Gastrocnemius medialis (tissue), 4 donors: ENCODE measurements at regions not wholly inside any gene's neighbourhood (a gene's known extent, or its start where the extent isn't known, plus 50 kb on each side); places are given as distances from the start of the nearest gene placed in this dataset.

Experiments
- ATAC-seq, 2 donors: fragments of 150-250 bp; one replicate each; pipeline ENCODE4 v1.9.1; 2016
- DNase-seq, 2 donors: peaks; one replicate each; pipeline ENCODE4 v3.0.0-alpha.2; 2019
- H3K27ac ChIP-seq, 4 donors: fragments of 200-600 bp; sonication (generic); 1 replicate in 1 of 4; 2 replicates in 3 of 4; pipeline ENCODE4 v1.5.1; 2016 to 2018; ENCODE audit warnings: mild to moderate bottlenecking in 2 of 4, moderate library complexity in 1 of 4
- H3K27me3 ChIP-seq, 3 donors: fragments of 200-600 bp; sonication (generic) in 2 of 3; 1 replicate in 1 of 3; 2 replicates in 2 of 3; pipeline versions ENCODE4 v1.5.1 to v1.6.0; 2016 to 2019; ENCODE audit warnings: mild to moderate bottlenecking in 1 of 3, moderate library complexity in 1 of 3
- H3K36me3 ChIP-seq, 2 donors: fragments of 200-600 bp; sonication (generic) in 1 of 2; one replicate each; pipeline ENCODE4 v1.5.1; 2017 to 2018
- H3K4me1 ChIP-seq, 2 donors: fragments of 200-600 bp; sonication (generic) in 1 of 2; one replicate each; pipeline ENCODE4 v1.5.1; 2016 to 2017; ENCODE audit warnings: mild to moderate bottlenecking in 2 of 2
- H3K4me3 ChIP-seq, 4 donors: fragments of 200-600 bp; sonication (generic) in 3 of 4; 1 replicate in 1 of 4; 2 replicates in 3 of 4; pipeline ENCODE4 v1.5.1; 2016 to 2019; ENCODE audit warnings: mild to moderate bottlenecking in 2 of 4
- H3K9me3 ChIP-seq, 3 donors: fragments of 200-600 bp; sonication (generic) in 2 of 3; 1 replicate in 1 of 3; 2 replicates in 2 of 3; pipeline ENCODE4 v1.5.1; 2016 to 2019
- CTCF ChIP-seq, 5 experiments: fragments of 450-650 bp in 3 of 5; fragments of 200-600 bp in 2 of 5; sonication (generic) in 2 of 5; IDR thresholded peaks in 4 of 5; conservative IDR thresholded peaks in 1 of 5; 1 replicate in 4 of 5; 2 replicates in 1 of 5; pipeline ENCODE4 v1.5.1; 2016 to 2019; ENCODE audit warnings: antibody characterized with exemption in 5 of 5, mild to moderate bottlenecking in 3 of 5, moderate library complexity in 3 of 5
- POLR2A ChIP-seq, 2 donors: fragments of 450-650 bp; IDR thresholded peaks; one replicate each; pipeline ENCODE4 v1.6.1; 2017; ENCODE audit warnings: antibody characterized with exemption in 2 of 2, mild to moderate bottlenecking in 2 of 2, moderate library complexity in 2 of 2
- in situ Hi-C, 4 donors: fragments of 200-750 bp; cut with MboI; loops; one replicate each; pipeline versions ENCODE4 v1.15.0 to v1.8.0; 2017; ENCODE audit warnings: low sequenced_read_pairs in 4 of 4
- intact Hi-C: fragments of 100-400 bp; cut with DNase I; formaldehyde crosslinking; loops from one replicate; pipeline ENCODE4 v1.15.1; 2023; ENCODE audit warnings: low total_unique reads

- Histone ChIP-seq H3K27me3 (no peaks in the 10 kb centered on the region), H3K4me3 (no peak overlapping the region), H3K9me3 (no peaks in the 10 kb centered on the region), H3K27ac (no peak overlapping the region), H3K36me3 (no peaks in the 10 kb centered on the region), H3K4me1 (no peaks in the 10 kb centered on the region)
- TF ChIP-seq POLR2A (IDR thresholded peaks at IDR 0.05) (no peak), CTCF (IDR thresholded peaks at IDR 0.05 in 4 of 5, conservative IDR thresholded peaks at IDR 0.05 in 1 of 5) (no peak)
- DNase-seq (no peak), ATAC-seq (no peak)
- intact Hi-C loops (no loop called here), in situ Hi-C loops (no loop called here)
Measured at GRCh38 chr22:34135749-34136148, 215.5 kb upstream of the LARGE1 start.

GRCh38 chr22:34150023-34150422, 229.7 kb upstream of the LARGE1 start:
- ATAC-seq (no peak), DNase-seq (no peak)
- no peak overlapping the region for H3K27ac ChIP-seq
- TF ChIP-seq CTCF (IDR thresholded peaks at IDR 0.05 in 4 of 5, conservative IDR thresholded peaks at IDR 0.05 in 1 of 5) (no peak), POLR2A (IDR thresholded peaks at IDR 0.05) (no peak)
- H3K36me3 ChIP-seq = no peaks in the 10 kb centered on the region
- no peaks in the 10 kb centered on the region for H3K27me3 ChIP-seq
- no peak overlapping the region for H3K4me3 ChIP-seq
- H3K4me1 ChIP-seq = no peaks in the 10 kb centered on the region
- intact Hi-C loops = no loop called here
- no peaks in the 10 kb centered on the region for H3K9me3 ChIP-seq
- in situ Hi-C loops = no loop called here

GRCh38 chr22:34159491-34159890, 239.2 kb upstream of the LARGE1 start:
- Histone ChIP-seq H3K27me3 (no peaks in the 10 kb centered on the region), H3K4me3 (no peak overlapping the region), H3K36me3 (no peaks in the 10 kb centered on the region), H3K27ac (no peak overlapping the region), H3K9me3 (no peaks in the 10 kb centered on the region), H3K4me1 (no peaks in the 10 kb centered on the region)
- in situ Hi-C loops (no loop called here), intact Hi-C loops (no loop called here)
- ATAC-seq (no peak), DNase-seq (no peak)
- TF ChIP-seq CTCF (IDR thresholded peaks at IDR 0.05 in 4 of 5, conservative IDR thresholded peaks at IDR 0.05 in 1 of 5) (no peak), POLR2A (IDR thresholded peaks at IDR 0.05) (no peak)

GRCh38 chr22:34160141-34160783, 240.0 kb upstream of the LARGE1 start:
- H3K36me3 ChIP-seq = no peaks in the 10 kb centered on the region
- TF ChIP-seq CTCF (IDR thresholded peaks at IDR 0.05 in 4 of 5, conservative IDR thresholded peaks at IDR 0.05 in 1 of 5) (no peak), POLR2A (IDR thresholded peaks at IDR 0.05) (no peak)
- H3K9me3 ChIP-seq = no peaks in the 10 kb centered on the region
- in situ Hi-C loops = no loop called here
- intact Hi-C loops = no loop called here
- H3K27me3 ChIP-seq = no peaks in the 10 kb centered on the region
- H3K27ac ChIP-seq = no peak overlapping the region
- ATAC-seq (no peak), DNase-seq (no peak)
- no peaks in the 10 kb centered on the region for H3K4me1 ChIP-seq
- H3K4me3 ChIP-seq = no peak overlapping the region
